Kidney (tissue), 13 donors: ENCODE measurements at regions not wholly inside any gene's neighbourhood (a gene's known extent, or its start where the extent isn't known, plus 50 kb on each side); places are given as distances from the start of the nearest gene placed in this dataset.

Experiments
- DNase-seq, 5 donors: peaks; one replicate each; pipeline ENCODE4 v3.0.0-alpha.2; 2013 to 2020
- FAIRE-seq: peaks from 2 replicates; lab custom pipeline; 2012; peaks lifted over from hg19 to GRCh38; lab: Jason Lieb, UNC
- H3K27ac ChIP-seq, 2 donors: one replicate each; pipeline ENCODE4 v1.7.0; 2013; ENCODE audit warnings: low read depth in 2 of 2, low read length in 2 of 2, inconsistent platforms in 1 of 2
- H3K27me3 ChIP-seq: one replicate; pipeline ENCODE4 v1.7.1; 2013; ENCODE audit warnings: low read length, inconsistent platforms; ENCODE audit not compliant: control insufficient read depth, insufficient read depth
- H3K36me3 ChIP-seq, 3 donors: one replicate each; pipeline versions ENCODE4 v1.7.0 to v1.7.1; 2013; ENCODE audit warnings: low read length in 3 of 3, control low read depth in 1 of 3, inconsistent platforms in 1 of 3; ENCODE audit not compliant: insufficient read depth in 3 of 3, control insufficient read depth in 2 of 3
- H3K4me1 ChIP-seq, 3 donors: one replicate each; pipeline versions ENCODE4 v1.7.0 to v1.7.1; 2013; ENCODE audit warnings: low read length in 3 of 3, inconsistent platforms in 1 of 3, low read depth in 1 of 3; ENCODE audit not compliant: control insufficient read depth in 2 of 3, insufficient read depth in 2 of 3
- H3K4me3 ChIP-seq, 3 donors: one replicate each; pipeline versions ENCODE4 v1.7.0 to v1.8.1; 2013; ENCODE audit warnings: low read length in 3 of 3, control low read depth in 1 of 3, inconsistent platforms in 1 of 3
- H3K9ac ChIP-seq, 3 donors: one replicate each; pipeline versions ENCODE4 v1.7.0 to v1.7.1; 2013; ENCODE audit warnings: low read length in 3 of 3, control low read depth in 1 of 3, inconsistent platforms in 1 of 3
- H3K9me3 ChIP-seq, 3 donors: one replicate each; pipeline versions ENCODE4 v1.7.0 to v1.7.1; 2013; ENCODE audit warnings: low read length in 3 of 3, control low read depth in 1 of 3, inconsistent platforms in 1 of 3; ENCODE audit not compliant: control insufficient read depth in 2 of 3, insufficient read depth in 1 of 3
- CTCF ChIP-seq: IDR thresholded peaks from 3 replicates; pipeline ENCODE4 v1.5.1; 2012; ENCODE audit warnings: mild to moderate bottlenecking, moderate library complexity, borderline replicate concordance; ENCODE audit not compliant: insufficient read depth; ENCODE audit errors: extremely low read depth
- intact Hi-C: fragments of 100-400 bp; cut with DNase I; formaldehyde crosslinking; loops from one replicate; pipeline ENCODE4 v1.11.1; 2022
- donor health status: control.
- donor health status: control.
- donor health status: control.
- donor health status: control.
- donor health status: control.
- donor health status: DM: yes; HTN: yes; CAD: no.
- donor health status: Normal renal cell carcinoma (clear cell type).

DNA sequence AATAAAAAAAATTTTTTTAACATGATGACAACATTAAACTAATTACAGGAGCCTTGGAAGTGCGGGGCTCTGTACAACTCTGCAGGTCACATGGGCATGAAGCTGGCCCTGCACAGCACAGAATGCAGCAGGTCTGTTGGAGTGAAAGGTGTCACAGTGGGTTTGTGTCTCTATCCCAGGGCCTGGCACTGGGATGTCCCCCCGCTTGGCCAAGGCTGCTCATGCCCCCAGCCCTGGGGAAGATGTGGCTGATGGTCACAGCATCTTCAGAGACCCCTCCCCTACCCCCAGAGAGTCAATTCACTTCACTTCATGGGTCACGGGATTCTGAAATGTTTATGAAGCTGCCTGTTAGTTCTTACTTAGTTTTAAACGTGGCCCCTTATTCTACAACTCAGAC is 95.9 kb upstream of the TAF1B start:
- intact Hi-C loops, result no loop called here
- no peak overlapping the region for H3K4me3 ChIP-seq
- H3K36me3 ChIP-seq, result no peaks in the 10 kb centered on the region
- H3K27ac ChIP-seq, result no peak overlapping the region
- H3K9me3 ChIP-seq, result no peaks in the 10 kb centered on the region
- no peak for FAIRE-seq
- no peak for TF ChIP-seq CTCF
- H3K27me3 ChIP-seq, result no peaks in the 10 kb centered on the region
- no peak overlapping the region for H3K9ac ChIP-seq
- no peaks in the 10 kb centered on the region for H3K4me1 ChIP-seq
- no peak for DNase-seq

- no peaks in the 10 kb centered on the region for H3K27me3 ChIP-seq
- H3K36me3 ChIP-seq, result no peaks in the 10 kb centered on the region
Measured at GRCh38 chr2:9748577-9748976, 94.7 kb upstream of the TAF1B start.

DNA sequence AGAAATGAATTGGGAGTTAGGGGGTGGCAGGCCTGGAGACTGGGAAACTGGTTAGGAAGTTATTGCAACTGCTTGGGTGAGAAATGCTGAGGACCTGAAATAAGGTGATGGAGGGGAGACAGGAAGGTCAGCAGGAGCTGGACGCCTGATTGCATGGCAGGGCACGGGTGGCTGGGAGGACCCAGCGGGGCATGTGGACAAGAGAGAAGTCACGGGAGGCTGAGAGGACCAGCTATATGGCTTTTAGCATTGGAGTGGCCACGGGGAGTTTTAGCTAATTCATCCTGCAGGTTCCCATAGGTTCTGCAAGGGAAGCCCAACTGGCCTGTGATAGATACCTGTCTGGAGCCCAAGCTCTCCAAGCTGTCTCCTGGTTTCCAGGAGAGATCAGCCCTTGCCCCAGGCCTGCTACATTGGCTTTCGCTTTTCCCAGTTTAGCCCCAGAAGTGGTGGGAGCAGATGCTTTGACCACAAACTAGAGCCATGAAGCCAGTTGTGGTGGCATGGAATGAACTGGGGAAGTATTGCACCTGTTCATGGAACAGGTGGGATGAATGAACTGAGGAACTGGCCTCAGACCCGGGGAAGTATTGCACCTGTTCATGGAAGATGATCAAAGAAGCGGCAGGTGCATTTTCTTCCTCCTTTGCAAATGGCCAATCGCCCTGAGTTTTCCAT is 93.6 kb upstream of the TAF1B start:
- Histone ChIP-seq H3K9ac (no peak overlapping the region), H3K27ac (no peak overlapping the region), H3K4me1 (peaks cover 0 to 2% (median 0%) of the 10 kb centered on the region in 3 donors), H3K36me3 (no peaks in the 10 kb centered on the region), H3K27me3 (no peaks in the 10 kb centered on the region), H3K4me3 (no peak overlapping the region), H3K9me3 (no peaks in the 10 kb centered on the region)
- DNase-seq (no peak), FAIRE-seq (no peak)
- TF ChIP-seq CTCF, result no peak
- intact Hi-C loops, result no loop called here

More at GRCh38 chr2:9748577-9748976, 94.7 kb upstream of the TAF1B start:
- FAIRE-seq (no peak), DNase-seq (no peak)
- Histone ChIP-seq H3K9ac (no peak overlapping the region), H3K27ac (no peak overlapping the region), H3K9me3 (no peaks in the 10 kb centered on the region), H3K4me1 (peaks cover 0 to 2% (median 0%) of the 10 kb centered on the region in 3 donors), H3K4me3 (no peak overlapping the region)
- intact Hi-C loops, result no loop called here
- no peak for TF ChIP-seq CTCF
